ENCODE measurements at regions not wholly inside any gene's neighbourhood (a gene's known extent, or its start where the extent isn't known, plus 50 kb on each side); places are given as distances from the start of the nearest gene placed in this dataset.

DNA sequence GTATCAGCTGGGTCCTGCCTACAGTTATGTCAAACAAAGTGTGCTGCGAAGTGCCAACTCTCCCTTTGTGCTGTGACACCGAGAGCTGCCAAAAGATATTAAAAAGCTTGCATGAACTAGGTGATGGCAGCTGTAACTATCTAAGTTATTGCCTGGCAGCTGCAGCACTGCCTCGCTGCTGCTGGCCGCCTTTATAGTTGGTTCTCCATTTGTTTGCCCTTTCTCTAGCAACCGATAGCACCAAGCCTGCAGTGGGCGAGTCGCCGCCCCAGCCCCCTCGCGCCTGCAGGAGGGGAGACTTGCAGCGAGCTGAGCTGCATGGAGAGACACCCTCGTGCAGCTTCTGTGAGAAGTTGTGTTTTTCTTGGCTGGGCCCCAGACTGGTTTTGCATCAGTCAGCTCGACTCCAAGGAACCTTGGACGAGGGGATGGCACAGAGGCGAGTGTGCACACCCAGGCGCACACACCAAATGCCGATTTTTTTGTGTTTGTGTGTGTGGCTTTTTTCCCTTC, 330.6 kb downstream of the RPS6KC1 start:
- TF ChIP-seq EZH2phosphoT487 (IDR thresholded peaks at IDR 0.05; ENCODE audit: borderline replicate concordance, low read length) (no peak), CTCF (IDR thresholded peaks at IDR 0.05; ENCODE audit: low read depth, low read length, poor library complexity, severe bottlenecking) (no peak)
